ENCODE measurements at regions not wholly inside any gene's neighbourhood (a gene's known extent, or its start where the extent isn't known, plus 50 kb on each side); places are given as distances from the start of the nearest gene placed in this dataset.

DNA sequence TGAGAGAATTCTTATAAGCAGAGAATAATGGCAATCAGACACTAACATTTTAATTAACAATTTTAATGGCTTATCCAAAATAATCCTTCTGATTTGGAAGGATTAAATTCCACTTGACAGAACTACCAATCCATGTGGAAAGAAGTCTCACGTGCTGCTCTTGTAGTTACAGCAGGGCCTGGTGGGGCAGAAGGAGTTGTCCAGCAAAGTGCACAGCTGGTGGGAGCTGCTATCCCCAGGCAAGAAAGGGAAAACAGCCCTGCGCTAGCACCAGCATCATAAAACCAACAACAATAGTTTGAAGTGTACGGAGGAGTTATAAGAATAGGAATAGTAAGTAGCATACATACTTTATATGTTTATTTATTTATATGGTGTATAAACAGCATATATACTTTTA lies 127.4 kb upstream of the TRIM2 start:
- no peak overlapping the region for H3K9ac ChIP-seq (ENCODE audit: low read depth, low read length)
- no peaks in the 10 kb centered on the region for H3K27me3 ChIP-seq (ENCODE audit: control insufficient read depth, insufficient read depth, low read length)
- no peaks in the 10 kb centered on the region for H3K9me3 ChIP-seq (ENCODE audit: control insufficient read depth, insufficient read depth, low read length)
- peaks cover 12% of the 10 kb centered on the region for H3K4me1 ChIP-seq (ENCODE audit: control insufficient read depth, insufficient read depth, low read length)
- no peak overlapping the region for H3K4me3 ChIP-seq (ENCODE audit: low read depth, low read length)
- H3K27ac ChIP-seq (ENCODE audit: low read depth, low read length), result no peak overlapping the region
- H3K36me3 ChIP-seq (ENCODE audit: control insufficient read depth, insufficient read depth, low read length), result no peaks in the 10 kb centered on the region

GRCh38 chr4:153079857-153080391 lies 124.3 kb upstream of the TRIM2 start:
- no peak overlapping the region for H3K27ac ChIP-seq (ENCODE audit: low read depth, low read length)

DNA sequence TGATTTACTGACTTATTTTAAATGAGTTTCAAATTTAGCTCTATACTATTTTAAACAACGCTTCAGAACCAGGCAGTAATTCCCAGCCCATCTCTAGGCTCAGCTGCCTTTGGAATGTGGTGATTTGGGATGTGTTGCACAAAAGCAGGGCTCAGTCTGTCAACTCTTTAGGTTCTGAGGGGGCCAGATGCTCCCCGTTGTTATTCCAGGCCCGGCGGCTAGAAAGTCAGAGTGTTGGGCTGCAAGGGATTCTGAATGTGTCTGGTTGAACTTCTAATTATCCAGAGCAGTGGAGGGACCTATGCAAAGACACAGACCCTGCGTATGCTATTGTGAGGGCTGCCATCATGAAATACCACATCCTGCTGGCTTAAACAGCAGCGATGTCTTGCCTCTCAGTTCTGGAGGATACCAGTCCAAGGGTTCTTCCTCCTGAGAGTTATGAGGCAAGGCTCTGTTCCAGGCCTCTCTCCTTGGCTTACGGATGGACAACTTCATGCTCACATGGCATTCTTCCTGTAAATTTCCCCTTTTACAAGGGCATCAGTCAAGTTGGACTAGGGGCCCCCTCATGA lies 123.2 kb upstream of the TRIM2 start:
- Histone ChIP-seq H3K9me3 (ENCODE audit: control insufficient read depth, insufficient read depth, low read length) (no peaks in the 10 kb centered on the region), H3K4me1 (ENCODE audit: control insufficient read depth, insufficient read depth, low read length) (peaks cover 20% of the 10 kb centered on the region), H3K36me3 (ENCODE audit: control insufficient read depth, insufficient read depth, low read length) (no peaks in the 10 kb centered on the region), H3K9ac (ENCODE audit: low read depth, low read length) (no peak overlapping the region), H3K4me3 (ENCODE audit: low read depth, low read length) (no peak overlapping the region), H3K27ac (ENCODE audit: low read depth, low read length) (no peak overlapping the region), H3K27me3 (ENCODE audit: control insufficient read depth, insufficient read depth, low read length) (0 out of 2 replicates have a peak, but pooled peaks cover 5% of the 10 kb centered on the region)

More at GRCh38 chr4:153079857-153080391, 124.3 kb upstream of the TRIM2 start:
- H3K36me3 ChIP-seq (ENCODE audit: control insufficient read depth, insufficient read depth, low read length), result no peaks in the 10 kb centered on the region
- H3K9me3 ChIP-seq (ENCODE audit: control insufficient read depth, insufficient read depth, low read length), result no peaks in the 10 kb centered on the region
- 0 out of 2 replicates have a peak, but pooled peaks cover 5% of the 10 kb centered on the region for H3K27me3 ChIP-seq (ENCODE audit: control insufficient read depth, insufficient read depth, low read length)
- no peak overlapping the region for H3K9ac ChIP-seq (ENCODE audit: low read depth, low read length)
- peaks cover 15% of the 10 kb centered on the region for H3K4me1 ChIP-seq (ENCODE audit: control insufficient read depth, insufficient read depth, low read length)
- no peak overlapping the region for H3K4me3 ChIP-seq (ENCODE audit: low read depth, low read length)

DNA sequence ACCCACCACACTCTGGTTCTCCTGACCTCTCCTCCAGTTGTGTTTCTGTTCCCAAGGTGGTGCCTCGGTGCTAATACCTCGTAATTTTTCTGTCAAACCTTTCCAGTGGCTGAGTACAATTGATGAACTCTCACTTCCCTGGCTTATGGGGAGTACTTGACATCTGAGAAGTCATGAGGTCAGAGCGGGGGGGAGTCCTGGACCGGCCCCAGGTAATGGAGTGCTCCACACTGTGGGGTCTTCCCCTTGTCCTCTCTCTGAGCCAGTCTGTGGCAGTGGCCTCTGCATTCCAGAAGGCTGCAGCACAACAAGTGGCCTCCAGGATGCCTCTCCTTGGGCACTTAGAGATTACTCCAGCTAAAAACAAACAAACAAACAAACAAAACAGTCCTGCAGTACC lies 122.5 kb upstream of the TRIM2 start:
- Histone ChIP-seq H3K4me1 (ENCODE audit: control insufficient read depth, insufficient read depth, low read length) (peaks cover 20% of the 10 kb centered on the region), H3K9me3 (ENCODE audit: control insufficient read depth, insufficient read depth, low read length) (no peaks in the 10 kb centered on the region), H3K27me3 (ENCODE audit: control insufficient read depth, insufficient read depth, low read length) (0 out of 2 replicates have a peak, but pooled peaks cover 5% of the 10 kb centered on the region), H3K9ac (ENCODE audit: low read depth, low read length) (no peak overlapping the region), H3K4me3 (ENCODE audit: low read depth, low read length) (no peak overlapping the region), H3K36me3 (ENCODE audit: control insufficient read depth, insufficient read depth, low read length) (no peaks in the 10 kb centered on the region), H3K27ac (ENCODE audit: low read depth, low read length) (no peak overlapping the region)

DNA sequence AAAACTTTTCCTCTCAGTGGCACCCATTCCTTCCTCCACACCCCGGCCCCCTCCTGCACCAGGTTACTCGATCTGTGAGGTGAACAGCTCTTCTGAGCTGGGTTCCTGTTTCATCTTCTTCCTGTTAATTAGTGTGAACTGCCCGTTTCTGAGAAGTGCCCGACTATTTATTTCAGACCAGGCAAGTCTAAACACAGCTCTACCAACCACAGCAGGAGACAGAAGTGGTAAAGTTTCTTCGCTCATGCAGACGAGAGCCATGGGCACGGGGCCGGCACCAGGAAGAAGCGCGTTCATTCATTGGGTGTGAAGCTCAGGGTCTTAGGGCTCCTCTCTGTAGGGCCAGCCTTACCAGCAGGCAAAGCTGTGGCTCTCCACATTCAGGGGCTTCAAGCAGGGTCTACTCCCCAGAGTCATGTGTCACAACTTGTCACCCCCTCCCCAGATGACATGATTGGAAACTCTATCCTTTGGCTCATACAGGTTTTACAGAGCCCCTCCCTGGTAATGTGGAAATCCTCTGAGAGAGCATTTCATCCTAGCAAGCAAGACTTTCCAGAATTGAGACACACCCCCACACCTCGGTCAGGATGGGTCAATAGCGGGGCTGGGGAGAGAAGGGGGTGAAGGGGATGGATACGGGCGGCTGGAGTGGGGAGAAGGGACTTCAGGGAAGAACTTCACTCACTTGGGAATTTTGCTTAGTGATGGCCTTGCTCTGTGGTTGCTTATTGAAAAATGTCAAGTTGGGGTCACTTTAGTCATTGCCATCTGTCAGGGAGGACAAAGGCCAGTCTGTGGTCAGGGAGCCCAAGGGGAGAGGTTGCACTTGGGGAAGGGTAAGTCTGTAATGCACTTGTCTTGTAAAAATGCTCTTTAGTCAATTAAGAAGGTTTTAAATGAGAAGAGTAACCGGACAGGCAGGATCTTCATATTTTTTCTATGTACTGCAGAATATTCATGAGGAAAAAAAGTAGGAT lies 121.6 kb upstream of the TRIM2 start:
- Histone ChIP-seq H3K9ac (ENCODE audit: low read depth, low read length) (no peak overlapping the region), H3K4me3 (ENCODE audit: low read depth, low read length) (no peak overlapping the region), H3K9me3 (ENCODE audit: control insufficient read depth, insufficient read depth, low read length) (no peaks in the 10 kb centered on the region), H3K27me3 (ENCODE audit: control insufficient read depth, insufficient read depth, low read length) (0 out of 2 replicates have a peak, but pooled peaks cover 5% of the 10 kb centered on the region), H3K27ac (ENCODE audit: low read depth, low read length) (peak overlapping the region; percentile 76), H3K4me1 (ENCODE audit: control insufficient read depth, insufficient read depth, low read length) (peaks cover 23% of the 10 kb centered on the region), H3K36me3 (ENCODE audit: control insufficient read depth, insufficient read depth, low read length) (no peaks in the 10 kb centered on the region)

DNA sequence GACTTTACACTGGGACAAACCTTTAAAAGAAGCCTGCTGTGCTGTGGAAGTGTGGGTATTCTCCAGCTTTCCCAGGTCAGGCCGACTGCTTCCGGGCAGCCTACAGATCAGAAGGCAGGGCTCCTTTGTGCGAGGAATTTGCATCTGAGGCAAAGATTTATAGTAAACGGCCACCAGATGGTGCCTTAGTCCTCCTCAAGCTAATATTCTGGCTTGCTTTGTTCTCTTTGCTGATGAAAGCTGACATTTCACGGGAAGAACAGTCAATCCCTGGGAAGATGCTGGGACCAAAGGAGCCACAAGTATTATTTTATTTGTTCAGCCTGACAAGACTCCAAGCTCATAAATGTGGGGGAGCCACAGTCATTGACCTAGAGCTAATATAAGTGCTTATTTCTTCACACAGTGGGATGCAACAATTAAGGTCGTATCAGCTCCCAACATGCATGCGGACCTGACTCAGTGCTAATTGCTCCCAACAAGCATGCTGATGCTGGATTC lies 120.7 kb upstream of the TRIM2 start:
- H3K27ac ChIP-seq (ENCODE audit: low read depth, low read length), result peak overlapping the region; percentile 76
- 0 out of 2 replicates have a peak overlapping the region, but pooled peaks have one; percentile 1 for H3K9ac ChIP-seq (ENCODE audit: low read depth, low read length)
- 0 out of 2 replicates have a peak, but pooled peaks cover 5% of the 10 kb centered on the region for H3K27me3 ChIP-seq (ENCODE audit: control insufficient read depth, insufficient read depth, low read length)
- H3K36me3 ChIP-seq (ENCODE audit: control insufficient read depth, insufficient read depth, low read length), result no peaks in the 10 kb centered on the region
- no peaks in the 10 kb centered on the region for H3K9me3 ChIP-seq (ENCODE audit: control insufficient read depth, insufficient read depth, low read length)
- no peak overlapping the region for H3K4me3 ChIP-seq (ENCODE audit: low read depth, low read length)
- peaks cover 23% of the 10 kb centered on the region for H3K4me1 ChIP-seq (ENCODE audit: control insufficient read depth, insufficient read depth, low read length)

DNA sequence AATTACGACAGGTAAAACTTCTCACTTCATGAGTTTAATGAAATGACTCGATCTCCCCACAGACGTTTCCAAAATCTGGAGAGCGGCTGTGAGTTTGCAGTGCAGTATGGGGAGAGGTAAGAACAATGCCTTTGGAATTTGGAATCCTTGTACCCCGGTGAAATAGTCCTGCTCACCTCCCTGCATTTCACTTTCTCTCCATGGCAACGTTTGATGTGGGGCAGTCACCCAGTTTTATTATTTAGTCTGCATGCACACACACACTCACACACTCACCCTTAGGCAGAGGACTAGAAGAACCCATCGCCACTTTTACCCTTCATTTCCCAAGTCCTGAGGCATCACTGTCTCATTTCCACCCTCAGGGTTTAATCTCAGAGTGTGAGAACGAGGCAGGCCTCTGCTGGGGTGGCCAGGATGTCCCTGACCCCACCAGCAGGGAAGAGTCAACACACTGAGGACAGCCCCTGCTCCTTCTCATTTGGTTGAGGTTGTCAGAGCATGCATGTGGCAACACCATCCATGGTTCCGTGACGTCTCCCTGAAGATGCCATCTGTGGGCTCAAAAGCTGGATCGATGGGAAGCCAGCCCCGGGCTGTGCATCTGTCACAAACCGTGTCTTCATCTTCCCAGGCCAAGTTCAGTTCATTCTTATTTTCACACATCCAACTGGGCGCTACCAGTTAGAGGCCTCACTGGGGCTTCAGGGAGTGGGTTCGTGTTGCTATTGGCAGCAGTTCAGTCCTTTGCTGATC lies 119.8 kb upstream of the TRIM2 start:
- Histone ChIP-seq H3K9me3 (ENCODE audit: control insufficient read depth, insufficient read depth, low read length) (no peaks in the 10 kb centered on the region), H3K27ac (ENCODE audit: low read depth, low read length) (no peak overlapping the region), H3K36me3 (ENCODE audit: control insufficient read depth, insufficient read depth, low read length) (no peaks in the 10 kb centered on the region), H3K9ac (ENCODE audit: low read depth, low read length) (no peak overlapping the region), H3K4me1 (ENCODE audit: control insufficient read depth, insufficient read depth, low read length) (peaks cover 26% of the 10 kb centered on the region), H3K27me3 (ENCODE audit: control insufficient read depth, insufficient read depth, low read length) (0 out of 2 replicates have a peak, but pooled peaks cover 5% of the 10 kb centered on the region), H3K4me3 (ENCODE audit: low read depth, low read length) (no peak overlapping the region)

- H3K9me3 ChIP-seq (ENCODE audit: control insufficient read depth, insufficient read depth, low read length), result no peaks in the 10 kb centered on the region
- H3K36me3 ChIP-seq (ENCODE audit: control insufficient read depth, insufficient read depth, low read length), result no peaks in the 10 kb centered on the region
- H3K4me3 ChIP-seq (ENCODE audit: low read depth, low read length), result no peak overlapping the region
- no peak overlapping the region for H3K9ac ChIP-seq (ENCODE audit: low read depth, low read length)
- no peak overlapping the region for H3K27ac ChIP-seq (ENCODE audit: low read depth, low read length)
- H3K4me1 ChIP-seq (ENCODE audit: control insufficient read depth, insufficient read depth, low read length), result peaks cover 26% of the 10 kb centered on the region
- 0 out of 2 replicates have a peak, but pooled peaks cover 5% of the 10 kb centered on the region for H3K27me3 ChIP-seq (ENCODE audit: control insufficient read depth, insufficient read depth, low read length)
These were observed 119.1 kb upstream of the TRIM2 start for GRCh38 chr4:153084980-153085630.

- Histone ChIP-seq H3K9ac (ENCODE audit: low read depth, low read length) (no peak overlapping the region), H3K36me3 (ENCODE audit: control insufficient read depth, insufficient read depth, low read length) (no peaks in the 10 kb centered on the region), H3K4me3 (ENCODE audit: low read depth, low read length) (no peak overlapping the region), H3K4me1 (ENCODE audit: control insufficient read depth, insufficient read depth, low read length) (peaks cover 24% of the 10 kb centered on the region), H3K27me3 (ENCODE audit: control insufficient read depth, insufficient read depth, low read length) (0 out of 2 replicates have a peak, but pooled peaks cover 5% of the 10 kb centered on the region), H3K27ac (ENCODE audit: low read depth, low read length) (no peak overlapping the region), H3K9me3 (ENCODE audit: control insufficient read depth, insufficient read depth, low read length) (no peaks in the 10 kb centered on the region)
These were observed 116.5 kb upstream of the TRIM2 start for GRCh38 chr4:153087671-153088194.

GRCh38 chr4:153089742-153090141 lies 114.5 kb upstream of the TRIM2 start:
- H3K27me3 ChIP-seq (ENCODE audit: control insufficient read depth, insufficient read depth, low read length), result 0 out of 2 replicates have a peak, but pooled peaks cover under 1% of the 10 kb centered on the region
- H3K4me1 ChIP-seq (ENCODE audit: control insufficient read depth, insufficient read depth, low read length), result peaks cover 11% of the 10 kb centered on the region
- no peak overlapping the region for H3K4me3 ChIP-seq (ENCODE audit: low read depth, low read length)
- no peak overlapping the region for H3K27ac ChIP-seq (ENCODE audit: low read depth, low read length)
- H3K36me3 ChIP-seq (ENCODE audit: control insufficient read depth, insufficient read depth, low read length), result no peaks in the 10 kb centered on the region
- no peaks in the 10 kb centered on the region for H3K9me3 ChIP-seq (ENCODE audit: control insufficient read depth, insufficient read depth, low read length)
- no peak overlapping the region for H3K9ac ChIP-seq (ENCODE audit: low read depth, low read length)

All from HUES48 (cell line).